Small intestine (tissue), 7 donors: ENCODE measurements at regions not wholly inside any gene's neighbourhood (a gene's known extent, or its start where the extent isn't known, plus 50 kb on each side); places are given as distances from the start of the nearest gene placed in this dataset.
A peak's percentile ranks its signal among the peaks of the same experiment; 100 is the strongest.

Experiments used
- DNase-seq, 2 donors: peaks; one replicate each; pipeline versions ENCODE4 v3.0.0 to v3.0.0-alpha.2; 2013
- FAIRE-seq: peaks from 2 replicates; lab custom pipeline; 2012; peaks lifted over from hg19 to GRCh38; lab: Jason Lieb, UNC
- H3K27ac ChIP-seq, 3 donors: one replicate each; pipeline ENCODE4 v1.5.1; 2013; ENCODE audit warnings: low read length in 2 of 3, mild to moderate bottlenecking in 2 of 3, control low read depth in 1 of 3, inconsistent platforms in 1 of 3, low read depth in 1 of 3, moderate library complexity in 1 of 3
- H3K27me3 ChIP-seq, 3 donors: one replicate each; pipeline ENCODE4 v1.6.1; 2013; ENCODE audit warnings: low read length in 3 of 3, inconsistent platforms in 1 of 3; ENCODE audit not compliant: control insufficient read depth in 3 of 3, insufficient read depth in 3 of 3
- H3K36me3 ChIP-seq, 3 donors: one replicate each; pipeline ENCODE4 v1.6.1; 2013; ENCODE audit warnings: low read length in 3 of 3, inconsistent platforms in 1 of 3, low read depth in 1 of 3, mild to moderate bottlenecking in 1 of 3, moderate library complexity in 1 of 3; ENCODE audit not compliant: control insufficient read depth in 3 of 3, insufficient read depth in 2 of 3
- H3K4me1 ChIP-seq, 3 donors: one replicate each; pipeline ENCODE4 v1.6.1; 2013; ENCODE audit warnings: low read length in 2 of 3, inconsistent platforms in 1 of 3, low read depth in 1 of 3, mild to moderate bottlenecking in 1 of 3, moderate library complexity in 1 of 3; ENCODE audit not compliant: control insufficient read depth in 3 of 3, insufficient read depth in 2 of 3
- H3K4me3 ChIP-seq, 3 donors: one replicate each; pipeline ENCODE4 v1.5.1; 2013; ENCODE audit warnings: low read length in 3 of 3, control low read depth in 1 of 3, inconsistent platforms in 1 of 3, low read depth in 1 of 3, mild to moderate bottlenecking in 1 of 3, moderate library complexity in 1 of 3
- H3K9me3 ChIP-seq, 2 donors: one replicate each; pipeline ENCODE4 v1.6.1; 2013; ENCODE audit warnings: low read depth in 1 of 2, low read length in 1 of 2; ENCODE audit not compliant: control insufficient read depth in 2 of 2, insufficient read depth in 1 of 2
- WGBS, 3 donors: extraction: QIAGEN DNeasy Blood & Tissue Kit; methylation state at CpG; one replicate each; pipeline ENCODE4 v1.1.7; 2013; 5-methylcytosine and 5-hydroxymethylcytosine counted together
- donor health status: healthy with polysubstance abuse.
- donor health status: control.
- donor health status: control.
- donor health status: Bipolar disorder and iron deficiency.
- donor health status: healthy.

GRCh38 chr6:148186916-148187315 is 155.7 kb upstream of the SASH1 start:
- H3K4me3 ChIP-seq, result no peak overlapping the region
- H3K27me3 ChIP-seq, result no peaks in the 10 kb centered on the region
- H3K9me3 ChIP-seq, result no peaks in the 10 kb centered on the region
- H3K4me1 ChIP-seq, result peaks cover 0 to 6% (median 6%) of the 10 kb centered on the region in 3 donors
- no peak for FAIRE-seq
- no peaks in the 10 kb centered on the region for H3K36me3 ChIP-seq
- DNase-seq, result no peak
- 34 to 67% (median 41%) methylated on average over 5 of the region's 5 CpGs for WGBS, 3 donors
- H3K27ac ChIP-seq, result no peak overlapping the region

DNA sequence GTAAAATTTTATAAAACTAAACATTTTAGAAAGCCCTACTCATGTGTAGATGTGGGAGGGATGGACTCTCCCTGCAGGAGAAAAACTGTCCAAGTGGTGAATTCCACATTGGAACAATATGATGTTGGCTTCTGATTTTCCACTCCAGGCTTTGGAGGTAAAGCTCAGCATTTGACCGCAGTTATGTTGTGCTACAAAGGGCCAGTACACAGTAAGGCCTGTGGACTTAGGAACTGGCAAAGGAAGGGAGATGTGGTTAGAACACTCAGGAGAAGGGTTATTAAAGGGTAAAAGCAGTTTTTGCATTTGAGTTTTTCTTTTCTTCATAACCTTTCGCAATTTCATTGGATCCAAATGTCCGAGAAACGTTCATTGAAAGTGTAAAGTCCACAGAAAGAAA is 150.3 kb upstream of the SASH1 start:
- H3K9me3 ChIP-seq, result no peaks in the 10 kb centered on the region
- H3K27me3 ChIP-seq, result peaks cover 0 to 1% (median 0%) of the 10 kb centered on the region in 3 donors
- DNase-seq, result no peak
- 65 to 75% (median 65%) methylated on average over 4 of the region's 4 CpGs for WGBS, 3 donors
- no peak overlapping the region for H3K27ac ChIP-seq
- no peaks in the 10 kb centered on the region for H3K36me3 ChIP-seq
- H3K4me3 ChIP-seq, result no peak overlapping the region
- H3K4me1 ChIP-seq, result peaks cover 0 to 8% (median 6%) of the 10 kb centered on the region in 3 donors
- no peak for FAIRE-seq

- Histone ChIP-seq H3K27me3 (peaks cover 0 to 1% (median 0%) of the 10 kb centered on the region in 3 donors), H3K4me3 (no peak overlapping the region), H3K9me3 (no peaks in the 10 kb centered on the region), H3K36me3 (no peaks in the 10 kb centered on the region), H3K27ac (no peak overlapping the region), H3K4me1 (peaks cover 0 to 8% (median 1%) of the 10 kb centered on the region in 3 donors)
- FAIRE-seq, result no peak
- WGBS, 3 donors, result 17 to 61% (median 38%) methylated on average over 5 of the region's 5 CpGs
- peak; percentile 17 to 84 for DNase-seq
Measured at GRCh38 chr6:148193063-148193680, 149.5 kb upstream of the SASH1 start.

DNA sequence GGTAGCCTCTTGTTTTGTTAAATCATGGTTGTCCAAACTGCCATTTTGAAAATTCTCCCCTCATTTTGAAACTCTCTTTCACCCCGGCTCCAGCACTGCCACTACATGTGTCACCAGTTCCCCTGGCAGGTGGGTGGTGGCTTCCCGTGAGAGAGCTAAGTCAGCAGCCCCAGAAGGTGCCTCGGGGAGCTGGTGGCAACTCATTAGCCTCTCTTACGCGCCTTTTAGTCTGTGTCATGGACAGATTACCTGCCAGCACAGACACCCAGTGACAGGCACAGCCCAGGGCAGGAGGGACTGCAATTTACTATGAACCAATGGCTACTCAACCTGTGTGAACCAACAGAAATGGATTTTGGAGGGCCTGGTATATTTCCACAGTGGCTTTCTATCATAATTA is 147.1 kb upstream of the SASH1 start:
- Histone ChIP-seq H3K27me3 (peaks cover 0 to 1% (median 0%) of the 10 kb centered on the region in 3 donors), H3K9me3 (no peaks in the 10 kb centered on the region), H3K4me3 (no peak overlapping the region), H3K4me1 (peaks cover 0 to 3% (median 0%) of the 10 kb centered on the region in 3 donors), H3K36me3 (no peaks in the 10 kb centered on the region), H3K27ac (no peak overlapping the region)
- DNase-seq, result no peak
- WGBS, 3 donors, result 77 to 90% (median 88%) methylated on average over 5 of the region's 5 CpGs
- FAIRE-seq, result no peak

DNA sequence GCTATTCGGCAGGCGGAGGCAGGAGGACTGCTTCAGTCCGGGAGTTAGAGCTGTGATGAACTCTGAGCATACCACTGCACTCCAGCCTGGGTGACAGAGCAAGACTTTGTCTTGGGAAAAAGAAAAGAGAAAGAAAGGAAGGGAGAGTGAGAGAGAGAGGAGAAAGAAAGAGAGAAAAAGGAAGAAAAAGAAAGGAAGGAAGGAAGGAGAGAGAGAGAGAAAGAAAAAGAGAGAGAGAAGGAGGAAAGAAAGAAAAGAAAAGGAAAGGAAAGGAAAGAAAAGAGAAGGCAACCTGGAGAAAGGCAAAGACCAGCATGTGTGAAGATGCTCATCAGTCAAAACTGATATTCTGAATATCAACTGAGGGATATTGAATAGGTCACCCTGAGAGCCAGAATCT is 143.1 kb upstream of the SASH1 start:
- no peak overlapping the region for H3K27ac ChIP-seq
- no peak overlapping the region for H3K4me3 ChIP-seq
- no peaks in the 10 kb centered on the region for H3K4me1 ChIP-seq
- no peak for DNase-seq
- 22 to 68% (median 29%) methylated on average over 3 of the region's 3 CpGs for WGBS, 3 donors
- H3K36me3 ChIP-seq, result no peaks in the 10 kb centered on the region
- no peak for FAIRE-seq
- peaks cover 0 to 1% (median 0%) of the 10 kb centered on the region in 3 donors for H3K27me3 ChIP-seq
- H3K9me3 ChIP-seq, result no peaks in the 10 kb centered on the region

DNA sequence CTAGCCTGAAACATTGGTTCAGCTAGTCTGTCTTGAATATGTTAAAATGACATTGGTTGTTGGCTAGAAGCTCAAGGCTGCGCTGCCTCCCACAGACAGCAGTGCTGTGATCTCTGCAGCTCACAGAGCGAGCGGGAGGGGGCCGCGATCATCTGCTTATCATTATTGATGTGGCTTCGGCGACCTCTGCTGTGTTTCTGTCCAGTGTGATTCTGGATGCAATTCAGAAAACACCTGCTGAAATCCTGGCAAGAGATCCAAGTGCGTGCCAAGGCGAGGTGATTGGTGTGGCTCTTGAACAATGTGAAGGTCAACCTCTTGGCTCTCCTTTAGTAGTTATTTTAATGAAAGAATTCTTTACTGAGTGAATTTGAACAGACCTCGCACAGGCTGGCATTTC is 142.3 kb upstream of the SASH1 start:
- DNase-seq (peak in 1 of 2 donors; percentile 32), FAIRE-seq (no peak)
- Histone ChIP-seq H3K27me3 (peaks cover 0 to 1% (median 0%) of the 10 kb centered on the region in 3 donors), H3K4me3 (no peak overlapping the region), H3K4me1 (no peaks in the 10 kb centered on the region), H3K27ac (no peak overlapping the region), H3K36me3 (no peaks in the 10 kb centered on the region), H3K9me3 (no peaks in the 10 kb centered on the region)
- whole genome bisulfite sequencing, 3 donors, result 10 to 53% (median 25%) methylated on average over 10 of the region's 10 CpGs

DNA sequence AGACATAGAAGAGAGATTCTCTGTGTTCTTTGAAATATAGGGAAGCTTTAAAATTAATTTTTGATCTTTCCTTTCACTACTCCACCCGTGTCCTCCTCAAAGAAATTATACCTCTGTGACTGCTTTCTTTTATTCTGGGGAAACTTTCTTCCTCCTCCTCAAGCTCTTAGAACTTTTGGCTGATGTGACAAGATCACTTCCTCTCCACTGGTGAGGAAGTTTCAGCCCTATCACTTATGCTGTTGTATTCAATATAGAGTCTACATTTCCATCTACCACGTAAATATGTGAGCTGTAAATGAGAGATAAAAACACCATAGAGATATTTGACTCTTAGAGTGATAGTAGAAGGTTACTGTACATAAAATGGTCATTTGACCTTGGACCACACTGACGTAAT is 141.9 kb upstream of the SASH1 start:
- H3K36me3 ChIP-seq, result no peaks in the 10 kb centered on the region
- H3K4me3 ChIP-seq, result no peak overlapping the region
- no peaks in the 10 kb centered on the region for H3K4me1 ChIP-seq
- FAIRE-seq, result no peak
- no peaks in the 10 kb centered on the region for H3K9me3 ChIP-seq
- 24 to 53% (median 35%) methylated on average over 3 of the region's 3 CpGs for WGBS, 3 donors
- DNase-seq, result no peak
- H3K27ac ChIP-seq, result no peak overlapping the region
- H3K27me3 ChIP-seq, result peaks cover 0 to 1% (median 0%) of the 10 kb centered on the region in 3 donors

GRCh38 chr6:148203281-148203925 is 139.2 kb upstream of the SASH1 start:
- DNase-seq (no peak), FAIRE-seq (no peak)
- H3K27ac ChIP-seq, result peak overlapping the region in 2 of 3 donors; percentile 10 to 60
- H3K4me1 ChIP-seq, result no peaks in the 10 kb centered on the region
- H3K36me3 ChIP-seq, result no peaks in the 10 kb centered on the region
- no peaks in the 10 kb centered on the region for H3K27me3 ChIP-seq
- H3K9me3 ChIP-seq, result no peaks in the 10 kb centered on the region
- H3K4me3 ChIP-seq, result no peak overlapping the region
- 55 to 84% (median 60%) methylated on average over 9 of the region's 9 CpGs for WGBS, 3 donors
